ENCODE measurements at regions not wholly inside any gene's neighbourhood (a gene's known extent, or its start where the extent isn't known, plus 50 kb on each side); places are given as distances from the start of the nearest gene placed in this dataset.

DNA sequence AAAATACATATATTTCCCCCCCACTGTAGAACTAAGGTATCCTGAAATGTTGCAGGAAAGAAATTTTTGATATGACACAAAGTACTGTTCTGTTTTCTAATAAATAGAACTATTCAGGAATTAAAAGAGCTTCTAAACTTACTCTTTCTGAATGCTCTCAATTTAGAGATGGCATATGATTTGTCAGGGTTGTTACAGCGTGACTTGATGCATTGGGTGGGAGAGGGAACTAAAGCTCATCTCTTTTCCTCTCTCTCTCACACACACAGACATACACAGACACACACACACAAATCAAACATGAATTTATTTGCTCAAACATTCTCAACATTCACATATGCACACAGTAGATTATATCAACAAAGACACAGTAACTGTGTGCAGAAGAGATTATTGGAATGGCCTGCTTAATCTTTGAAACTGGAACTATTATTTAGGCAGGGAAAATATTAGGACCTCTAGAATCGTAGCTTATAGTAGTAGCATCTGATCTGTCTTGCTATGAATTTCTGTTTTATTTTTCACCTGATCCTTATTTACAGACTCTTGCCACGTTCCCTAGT, 807.4 kb upstream of the GBE1 start:
- Histone ChIP-seq H3K4me1 (no peaks in the 10 kb centered on the region), H3K27me3 (no peaks in the 10 kb centered on the region), H3K27ac (no peak overlapping the region), H3K36me3 (no peaks in the 10 kb centered on the region), H3K4me3 (no peak overlapping the region), H3K9me3 (no peaks in the 10 kb centered on the region)
- DNase-seq (no peak), ATAC-seq (no peak)
- in situ Hi-C loops (cut with MboI; ENCODE audit: low sequenced_read_pairs in 4 of 4): no loop called here
- TF ChIP-seq POLR2A (IDR thresholded peaks at IDR 0.05): no peak
- TF ChIP-seq, protein P1, sequence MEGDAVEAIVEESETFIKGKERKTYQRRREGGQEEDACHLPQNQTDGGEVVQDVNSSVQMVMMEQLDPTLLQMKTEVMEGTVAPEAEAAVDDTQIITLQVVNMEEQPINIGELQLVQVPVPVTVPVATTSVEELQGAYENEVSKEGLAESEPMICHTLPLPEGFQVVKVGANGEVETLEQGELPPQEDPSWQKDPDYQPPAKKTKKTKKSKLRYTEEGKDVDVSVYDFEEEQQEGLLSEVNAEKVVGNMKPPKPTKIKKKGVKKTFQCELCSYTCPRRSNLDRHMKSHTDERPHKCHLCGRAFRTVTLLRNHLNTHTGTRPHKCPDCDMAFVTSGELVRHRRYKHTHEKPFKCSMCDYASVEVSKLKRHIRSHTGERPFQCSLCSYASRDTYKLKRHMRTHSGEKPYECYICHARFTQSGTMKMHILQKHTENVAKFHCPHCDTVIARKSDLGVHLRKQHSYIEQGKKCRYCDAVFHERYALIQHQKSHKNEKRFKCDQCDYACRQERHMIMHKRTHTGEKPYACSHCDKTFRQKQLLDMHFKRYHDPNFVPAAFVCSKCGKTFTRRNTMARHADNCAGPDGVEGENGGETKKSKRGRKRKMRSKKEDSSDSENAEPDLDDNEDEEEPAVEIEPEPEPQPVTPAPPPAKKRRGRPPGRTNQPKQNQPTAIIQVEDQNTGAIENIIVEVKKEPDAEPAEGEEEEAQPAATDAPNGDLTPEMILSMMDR (IDR thresholded peaks at IDR 0.05 in 4 of 5, conservative IDR thresholded peaks at IDR 0.05 in 1 of 5): no peak
- intact Hi-C loops (cut with DNase I; ENCODE audit: low total_unique reads): no loop called here

DNA sequence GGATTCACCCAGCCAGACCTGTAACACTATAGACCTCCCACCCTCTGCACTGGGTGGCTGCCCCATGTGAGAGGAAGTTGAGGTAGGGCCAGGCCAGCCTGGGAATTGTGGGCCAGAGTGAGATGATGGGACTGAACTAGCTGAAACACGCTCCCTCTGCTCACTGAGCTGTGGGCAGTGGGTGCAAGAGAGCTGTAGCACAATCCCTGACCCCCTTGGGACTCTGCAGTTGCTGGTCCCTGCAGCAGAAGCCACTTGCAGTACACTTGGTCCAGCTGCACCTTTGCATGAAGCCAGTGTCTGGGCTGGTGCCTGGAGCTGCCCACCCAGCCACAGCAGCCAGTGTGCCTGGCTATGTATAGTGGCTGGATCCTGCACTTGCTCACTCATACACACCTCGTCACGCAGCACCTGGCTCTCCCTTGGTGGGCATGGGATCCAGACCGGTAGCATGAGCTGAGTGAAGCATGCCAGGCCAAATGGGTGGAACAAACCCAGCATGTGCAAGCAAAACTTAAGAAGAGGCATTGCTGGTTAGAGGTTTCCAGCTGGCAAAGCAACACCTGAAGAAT, 805.7 kb upstream of the GBE1 start:
- H3K27ac ChIP-seq: no peak overlapping the region
- no peaks in the 10 kb centered on the region for H3K4me1 ChIP-seq
- no peaks in the 10 kb centered on the region for H3K9me3 ChIP-seq
- no peaks in the 10 kb centered on the region for H3K27me3 ChIP-seq
- in situ Hi-C loops (cut with MboI; ENCODE audit: low sequenced_read_pairs in 4 of 4) (no loop called here), intact Hi-C loops (cut with DNase I; ENCODE audit: low total_unique reads) (no loop called here)
- no peak for ATAC-seq
- H3K36me3 ChIP-seq: no peaks in the 10 kb centered on the region
- no peak overlapping the region for H3K4me3 ChIP-seq
- no peak for TF ChIP-seq POLR2A (IDR thresholded peaks at IDR 0.05)
- TF ChIP-seq, protein P1 (IDR thresholded peaks at IDR 0.05 in 4 of 5, conservative IDR thresholded peaks at IDR 0.05 in 1 of 5): no peak
- no peak for DNase-seq

DNA sequence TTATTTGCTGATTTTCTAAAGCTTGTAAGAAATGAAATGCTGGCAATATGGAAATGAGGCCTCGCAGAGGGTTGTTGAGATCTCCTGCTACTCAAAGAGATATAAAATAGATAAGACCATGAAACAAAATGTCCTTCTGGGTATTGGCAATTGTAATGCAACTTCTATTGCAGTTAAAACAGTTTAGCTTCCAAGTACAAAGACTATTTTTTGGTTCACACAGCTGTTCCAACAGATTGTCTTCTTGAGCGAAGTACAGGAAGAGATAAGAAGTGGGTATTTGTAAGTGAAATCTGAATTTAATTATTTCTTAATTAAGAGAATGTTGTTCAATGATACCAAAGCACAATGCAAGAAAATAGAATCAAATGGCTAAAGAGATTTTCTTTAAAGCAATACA, 801.5 kb upstream of the GBE1 start:
- no peak for TF ChIP-seq POLR2A (IDR thresholded peaks at IDR 0.05)
- TF ChIP-seq, protein P1 (IDR thresholded peaks at IDR 0.05 in 4 of 5, conservative IDR thresholded peaks at IDR 0.05 in 1 of 5): no peak
- H3K9me3 ChIP-seq: no peaks in the 10 kb centered on the region
- no peak overlapping the region for H3K27ac ChIP-seq
- DNase-seq (no peak), ATAC-seq (no peak)
- no peak overlapping the region for H3K4me3 ChIP-seq
- H3K4me1 ChIP-seq: no peaks in the 10 kb centered on the region
- no peaks in the 10 kb centered on the region for H3K27me3 ChIP-seq
- in situ Hi-C loops (cut with MboI; ENCODE audit: low sequenced_read_pairs in 4 of 4) (no loop called here), intact Hi-C loops (cut with DNase I; ENCODE audit: low total_unique reads) (no loop called here)
- no peaks in the 10 kb centered on the region for H3K36me3 ChIP-seq

DNA sequence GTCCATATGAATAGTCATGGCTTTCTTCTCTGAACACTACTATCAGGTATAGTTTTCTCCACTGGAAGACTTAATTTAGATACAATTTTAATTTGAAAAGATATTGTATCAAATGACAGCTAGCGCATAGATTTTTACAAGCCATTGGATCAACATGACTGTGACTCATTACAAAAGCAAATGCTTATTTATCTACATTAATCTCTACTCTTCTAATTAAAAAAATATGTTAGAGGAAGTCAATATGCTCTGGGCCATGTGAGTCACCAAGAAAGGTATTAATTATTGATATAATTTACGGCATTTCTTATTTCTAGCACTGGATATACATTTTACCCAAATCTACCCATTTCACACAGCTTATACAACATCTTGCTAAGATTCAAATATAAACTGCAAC, 800.3 kb upstream of the GBE1 start:
- DNase-seq (no peak), ATAC-seq (no peak)
- TF ChIP-seq, protein P1 (IDR thresholded peaks at IDR 0.05 in 4 of 5, conservative IDR thresholded peaks at IDR 0.05 in 1 of 5): no peak
- no peak for TF ChIP-seq POLR2A (IDR thresholded peaks at IDR 0.05)
- Histone ChIP-seq H3K36me3 (no peaks in the 10 kb centered on the region), H3K4me3 (no peak overlapping the region), H3K9me3 (no peaks in the 10 kb centered on the region), H3K4me1 (no peaks in the 10 kb centered on the region), H3K27me3 (no peaks in the 10 kb centered on the region), H3K27ac (no peak overlapping the region)
- in situ Hi-C loops (cut with MboI; ENCODE audit: low sequenced_read_pairs in 4 of 4): no loop called here
- intact Hi-C loops (cut with DNase I; ENCODE audit: low total_unique reads): no loop called here

DNA sequence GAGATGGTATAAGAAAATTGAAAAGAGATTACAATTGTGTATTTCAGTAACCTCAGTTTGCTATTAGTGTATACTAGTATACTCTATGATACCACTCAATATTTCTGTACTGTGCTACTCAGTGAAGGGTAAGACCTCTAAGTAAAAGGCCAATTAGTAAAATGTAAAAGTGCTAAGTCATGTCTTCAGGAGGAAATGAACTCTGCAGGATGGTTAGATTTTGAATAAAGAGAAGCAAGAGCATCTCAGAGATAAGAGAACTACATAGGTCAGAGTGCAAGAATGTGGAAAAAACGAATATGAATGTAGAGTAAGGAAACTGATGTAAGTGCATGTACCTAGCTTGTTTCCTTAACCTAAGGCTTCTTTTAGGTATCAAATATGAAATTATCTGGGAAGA, 796.6 kb upstream of the GBE1 start:
- Histone ChIP-seq H3K4me3 (no peak overlapping the region), H3K9me3 (no peaks in the 10 kb centered on the region), H3K27ac (no peak overlapping the region), H3K36me3 (no peaks in the 10 kb centered on the region), H3K4me1 (no peaks in the 10 kb centered on the region), H3K27me3 (no peaks in the 10 kb centered on the region)
- in situ Hi-C loops (cut with MboI; ENCODE audit: low sequenced_read_pairs in 4 of 4): no loop called here
- TF ChIP-seq POLR2A (IDR thresholded peaks at IDR 0.05): no peak
- TF ChIP-seq, protein P1 (IDR thresholded peaks at IDR 0.05 in 4 of 5, conservative IDR thresholded peaks at IDR 0.05 in 1 of 5): no peak
- no peak for DNase-seq
- intact Hi-C loops (cut with DNase I; ENCODE audit: low total_unique reads): no loop called here
- ATAC-seq: no peak
